Lower leg skin (tissue), 3 donors: ENCODE measurements at regions not wholly inside any gene's neighbourhood (a gene's known extent, or its start where the extent isn't known, plus 50 kb on each side); places are given as distances from the start of the nearest gene placed in this dataset.

ENCODE experiments used
- CTCF ChIP-seq, 3 donors: fragments of 450-650 bp; IDR thresholded peaks; one replicate each; pipeline ENCODE4 v1.5.1; 2016; ENCODE audit warnings: antibody characterized with exemption in 3 of 3, mild to moderate bottlenecking in 3 of 3, moderate library complexity in 2 of 3
- POLR2A ChIP-seq, 2 donors: fragments of 450-650 bp; IDR thresholded peaks; one replicate each; pipeline ENCODE4 v1.6.1; 2016 to 2017; ENCODE audit warnings: antibody characterized with exemption in 2 of 2, mild to moderate bottlenecking in 1 of 2, moderate library complexity in 1 of 2

GRCh38 chr3:70821602-70822001 is 509.2 kb upstream of the MDFIC2 start:
- no peak for TF ChIP-seq CTCF (IDR thresholded peaks at IDR 0.05)
- TF ChIP-seq POLR2A (IDR thresholded peaks at IDR 0.05): no peak
